ENCODE measurements at regions not wholly inside any gene's neighbourhood (a gene's known extent, or its start where the extent isn't known, plus 50 kb on each side); places are given as distances from the start of the nearest gene placed in this dataset.
"Not testable (repeated sequence)": the region's sequence is repeated elsewhere in the genome, so short reads cannot be mapped to it uniquely, and the experiment has no call there.

DNA sequence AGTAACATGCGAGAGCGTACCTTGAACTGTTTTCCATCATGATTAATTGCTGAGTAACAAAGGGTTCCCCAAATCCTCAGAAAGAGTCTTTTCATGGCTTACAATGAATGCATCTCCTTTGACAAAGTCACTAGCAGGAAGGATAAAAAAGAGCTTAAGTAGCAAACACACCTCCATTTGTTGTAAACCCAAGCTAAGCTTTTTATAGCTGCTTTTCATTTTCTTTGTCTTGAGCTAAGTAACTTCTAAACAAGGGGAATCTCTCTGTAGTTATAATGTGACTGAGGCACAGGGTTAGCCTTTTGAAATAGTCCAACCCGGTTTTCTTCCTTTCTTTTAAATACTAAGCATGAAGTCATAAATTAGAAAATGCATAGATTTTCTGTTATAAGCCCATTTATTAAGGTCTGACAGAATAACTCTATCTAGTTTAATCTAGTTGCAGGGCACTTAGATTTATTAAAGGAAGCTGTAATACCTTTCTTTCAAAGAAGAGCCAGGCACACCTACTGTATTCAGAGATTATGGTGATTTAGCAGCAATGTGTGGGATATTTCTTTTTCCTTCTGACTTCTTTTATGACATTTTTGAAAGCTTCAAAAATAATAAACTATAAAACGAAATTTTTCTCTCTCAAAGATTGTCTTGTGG, 226.9 kb upstream of the SMIM31 start:
- no peak for DNase-seq

DNA sequence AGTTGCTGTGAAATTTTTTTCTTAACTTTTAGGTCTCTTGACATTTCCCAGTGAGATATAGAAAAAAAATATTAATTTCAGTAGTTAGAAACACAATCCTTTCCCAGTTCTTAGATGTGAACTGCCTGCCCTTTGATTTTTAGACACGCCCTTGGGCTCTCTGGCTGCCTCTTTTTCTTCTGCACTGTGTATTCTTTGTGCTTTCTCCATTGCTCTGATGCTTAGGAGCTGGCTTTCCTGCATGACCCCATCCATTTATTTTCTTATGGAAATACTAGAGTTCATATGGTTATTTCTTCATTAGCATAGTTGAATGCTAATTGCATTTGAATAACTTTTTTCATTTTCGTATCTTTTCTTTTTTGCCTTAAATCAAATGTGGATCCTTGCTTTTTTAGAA, 224.9 kb upstream of the SMIM31 start:
- DNase-seq = no peak

DNA sequence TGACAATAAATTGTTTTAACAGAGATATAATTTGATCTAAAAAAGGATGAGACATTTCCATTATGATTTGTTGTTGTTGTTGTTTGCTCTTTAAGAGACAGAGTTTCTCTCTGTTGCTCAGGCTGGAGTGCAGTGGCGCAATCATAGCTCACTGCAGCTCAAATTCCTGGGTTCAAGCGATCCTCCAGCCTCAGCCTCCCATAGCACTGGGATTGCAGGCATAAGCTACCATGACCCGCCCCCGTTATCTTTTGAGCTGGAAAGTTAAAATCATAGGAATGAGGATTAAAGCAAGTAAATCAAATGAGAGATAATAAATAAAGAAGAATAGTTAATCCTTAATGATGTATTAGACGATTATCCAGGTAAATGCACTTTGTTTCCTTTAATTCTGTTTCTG, 224.4 kb upstream of the SMIM31 start:
- no peak for DNase-seq

DNA sequence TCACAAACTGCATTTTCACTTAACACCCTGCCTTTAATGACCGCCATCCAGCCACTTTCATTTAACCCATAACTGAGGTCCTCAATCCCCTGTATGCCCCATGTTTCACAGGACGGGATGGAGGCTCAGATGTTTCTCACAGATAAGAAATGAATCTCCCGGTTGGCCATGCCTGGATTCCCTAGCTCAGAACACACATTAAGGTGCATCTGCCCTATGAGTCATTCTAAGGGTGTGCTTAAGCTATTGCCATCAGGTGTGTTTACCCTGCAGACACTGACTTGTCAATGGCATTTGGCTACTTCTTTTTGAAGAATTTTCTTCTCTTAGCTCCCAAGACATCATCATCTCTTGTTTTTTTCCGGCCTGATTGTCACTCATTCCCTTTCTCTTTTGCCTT, 222.6 kb upstream of the SMIM31 start:
- DNase-seq = no peak

DNA sequence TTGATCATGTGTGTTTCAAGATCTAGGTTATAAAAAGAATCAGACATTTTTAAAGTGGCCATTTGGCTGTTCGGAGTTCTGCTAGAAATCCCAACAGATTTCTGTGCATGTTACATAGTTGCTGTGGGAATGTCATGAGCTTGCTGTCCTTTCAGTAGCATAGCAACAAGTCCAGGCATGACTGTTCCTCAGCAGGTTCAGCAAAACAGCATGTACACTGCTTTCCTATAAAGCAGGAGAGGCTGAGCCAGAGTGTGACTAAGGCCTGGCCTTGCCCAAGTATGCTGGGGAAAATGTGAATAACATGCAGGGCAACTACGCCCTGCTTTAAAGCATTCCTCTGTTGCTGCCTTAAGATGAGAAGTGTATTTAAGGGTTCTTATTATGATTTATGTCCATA, 217.1 kb upstream of the SMIM31 start:
- DNase-seq = no peak

DNA sequence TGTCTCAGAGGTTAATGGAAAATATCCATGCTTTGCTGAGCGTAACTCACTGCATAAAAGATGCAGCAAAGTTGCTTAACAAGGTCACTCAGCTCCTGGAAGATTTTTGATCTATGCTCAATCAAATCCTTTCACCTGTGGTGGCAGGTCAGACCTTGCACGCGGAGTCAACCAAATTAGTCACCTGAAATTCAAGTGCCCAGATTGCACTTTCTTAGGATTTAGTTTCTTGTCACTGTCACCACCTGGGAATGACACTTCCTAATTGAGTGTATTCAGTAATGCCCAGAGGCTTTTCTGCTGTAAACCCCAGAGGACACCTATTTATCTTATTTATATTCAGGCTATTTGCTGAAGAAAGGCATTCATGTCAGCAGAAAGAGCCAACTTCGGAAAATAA, 215.8 kb upstream of the SMIM31 start:
- DNase-seq = no peak

DNA sequence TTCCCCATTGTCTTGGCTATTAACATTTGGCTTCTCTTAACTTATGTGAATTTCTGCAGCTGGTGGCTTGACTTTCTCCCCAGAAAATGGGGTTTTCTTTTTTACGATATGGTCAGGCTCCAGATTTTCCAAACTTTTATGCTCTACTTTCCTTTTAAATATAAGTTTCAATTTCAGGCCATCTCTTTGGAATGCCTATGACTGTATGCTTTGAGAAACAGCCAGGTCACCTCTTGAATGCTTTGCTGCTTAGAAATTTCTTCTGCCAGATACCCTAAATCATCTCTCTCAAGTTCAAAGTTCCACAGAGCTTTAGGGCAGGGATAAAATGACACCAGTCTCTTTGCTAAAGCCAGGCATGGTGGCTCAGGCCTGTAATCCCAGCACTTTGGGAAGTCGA, 212.9 kb upstream of the SMIM31 start:
- no peak for DNase-seq

DNA sequence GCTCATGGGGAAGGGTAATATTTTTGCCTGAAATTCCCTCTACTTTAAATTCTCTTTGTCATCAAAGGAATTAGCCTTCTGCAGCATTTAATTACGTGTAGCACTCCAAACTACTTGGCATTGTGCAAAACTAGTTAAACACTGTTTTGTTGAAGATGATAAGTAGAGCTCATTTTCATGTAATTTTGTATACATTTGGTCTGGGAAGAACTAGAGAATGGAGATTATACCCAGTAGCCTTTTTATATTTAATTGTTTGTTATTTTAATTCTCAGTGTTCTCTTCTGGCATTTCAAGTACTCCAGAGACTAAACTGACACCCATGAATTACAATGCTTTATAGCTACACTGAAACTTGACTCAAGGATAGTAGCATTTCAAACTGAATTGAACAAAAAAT, 211.5 kb upstream of the SMIM31 start:
- DNase-seq = no peak

DNA sequence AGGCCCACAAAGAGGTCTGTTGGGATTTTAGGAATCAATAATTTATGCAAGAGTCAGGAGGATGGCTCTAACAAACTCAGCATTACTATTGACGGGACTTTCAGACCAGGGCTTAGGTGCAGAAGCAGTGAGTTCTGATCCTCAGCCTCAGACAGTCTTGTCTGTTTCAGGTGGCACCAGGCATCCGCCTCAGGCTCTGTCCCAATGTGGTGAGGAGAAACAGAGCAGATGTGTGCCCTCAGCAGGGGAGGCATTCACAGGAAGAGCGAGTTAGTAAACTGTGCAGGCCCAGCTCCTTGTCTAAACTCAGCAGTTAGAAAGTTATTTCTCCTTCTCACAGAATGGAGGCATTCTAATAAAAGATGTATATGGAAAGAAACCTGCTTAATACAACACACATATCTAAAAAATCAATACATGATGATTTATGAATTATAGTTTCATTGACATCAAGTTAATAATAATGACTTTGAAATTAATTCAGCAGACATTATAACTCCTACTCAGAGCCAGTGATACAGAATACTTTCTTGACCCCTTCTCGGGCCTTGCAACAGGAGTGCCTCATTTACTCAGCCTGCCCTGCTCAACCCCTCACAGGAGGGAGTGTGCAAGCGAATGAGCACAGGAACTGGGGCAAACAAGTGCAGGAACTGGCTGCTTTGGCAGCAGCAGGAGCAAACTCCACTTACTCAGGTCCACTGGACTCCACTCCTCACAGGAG, 202.8 kb upstream of the SMIM31 start:
- no peak for DNase-seq

DNA sequence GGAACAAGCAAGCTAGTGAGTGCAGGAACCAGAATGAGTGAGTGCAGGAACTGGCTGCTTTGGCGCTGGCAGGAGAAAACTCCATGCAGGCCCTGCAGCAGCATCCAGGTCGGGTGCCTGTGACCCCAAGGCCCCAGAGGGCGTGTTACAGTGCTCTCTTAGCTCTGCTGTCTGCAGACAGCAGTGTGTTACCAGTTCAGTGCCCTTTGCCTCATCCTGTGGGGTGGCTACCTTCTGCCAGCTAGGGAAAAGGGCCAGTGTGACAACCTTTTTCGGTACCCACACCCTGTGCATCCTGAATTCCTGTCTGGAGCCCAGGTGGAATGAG, 202.3 kb upstream of the SMIM31 start:
- no peak for DNase-seq

DNA sequence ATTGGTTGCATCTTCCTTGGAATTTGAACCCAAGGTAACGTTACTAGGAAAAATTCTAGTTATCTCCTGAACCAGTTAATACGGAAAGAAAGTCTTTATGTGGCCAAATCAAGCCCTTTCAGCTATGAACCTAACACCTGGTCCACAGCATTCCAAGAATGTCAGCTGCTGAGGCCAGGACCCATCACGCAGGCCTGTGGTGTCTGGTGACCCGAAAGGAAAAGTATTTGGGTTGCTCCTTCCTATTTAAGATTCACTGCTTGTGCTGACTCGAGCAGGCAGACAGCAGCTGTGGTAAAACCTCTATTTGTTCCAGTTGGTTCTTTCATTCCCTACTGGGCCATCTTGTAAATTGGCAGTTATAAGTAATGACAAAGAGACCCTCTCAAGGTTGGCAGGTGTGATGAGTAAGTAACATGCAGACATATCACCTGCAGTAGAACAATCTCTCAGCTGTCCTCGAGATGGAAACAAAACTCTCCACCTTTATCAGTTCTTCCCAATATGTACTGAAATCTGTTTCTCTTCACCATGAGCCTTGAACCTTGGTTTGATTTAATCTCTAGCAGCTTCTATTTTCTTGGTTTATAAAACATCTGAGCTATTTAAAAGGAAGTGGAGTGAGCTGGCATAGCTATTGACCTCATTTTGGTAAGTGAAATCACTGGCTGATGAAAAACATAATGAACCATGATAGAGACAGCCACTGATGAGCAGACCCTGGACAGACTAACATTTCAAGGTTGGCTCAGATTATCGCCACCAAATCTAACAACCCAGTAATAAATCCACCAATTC, 182.1 kb upstream of the SMIM31 start:
- DNase-seq = no peak

DNA sequence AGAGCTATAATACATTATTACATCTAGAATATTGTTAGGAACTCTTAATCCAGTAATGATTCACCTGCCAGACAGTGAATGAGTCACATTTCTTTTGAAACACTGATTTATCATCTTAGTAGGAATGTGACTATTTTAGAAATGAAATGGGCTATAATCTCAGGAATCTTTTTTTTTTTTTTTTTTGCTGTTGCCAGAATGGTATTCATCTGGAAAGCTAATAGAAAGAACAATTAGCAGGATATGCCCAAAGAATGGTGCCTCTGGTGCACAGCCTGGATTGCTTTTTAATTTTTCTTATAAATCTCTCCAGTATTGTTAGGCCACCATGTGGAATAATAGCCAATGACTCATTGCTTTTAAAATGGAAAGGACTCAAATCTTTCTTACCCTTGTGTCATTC, 181.1 kb upstream of the SMIM31 start:
- no peak for DNase-seq

DNA sequence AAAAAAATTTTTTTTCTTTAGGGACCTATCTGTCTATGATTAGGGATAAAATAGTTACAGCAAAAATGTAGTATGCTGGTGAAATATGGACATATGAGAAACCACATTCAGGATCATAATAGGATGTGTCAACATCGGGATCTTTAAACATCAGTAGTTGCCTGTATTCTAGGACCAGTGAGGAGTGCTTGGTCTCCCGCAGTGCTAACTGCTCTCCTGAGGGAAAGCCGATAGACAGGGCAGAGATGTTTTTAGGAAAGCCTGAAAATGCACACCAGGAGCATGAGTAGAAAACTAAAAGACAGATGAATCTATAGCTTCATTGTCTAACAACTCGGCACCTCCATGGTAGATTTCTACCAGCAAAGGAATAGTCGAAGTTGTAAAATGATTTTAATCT, 178.1 kb upstream of the SMIM31 start:
- DNase-seq = no peak

DNA sequence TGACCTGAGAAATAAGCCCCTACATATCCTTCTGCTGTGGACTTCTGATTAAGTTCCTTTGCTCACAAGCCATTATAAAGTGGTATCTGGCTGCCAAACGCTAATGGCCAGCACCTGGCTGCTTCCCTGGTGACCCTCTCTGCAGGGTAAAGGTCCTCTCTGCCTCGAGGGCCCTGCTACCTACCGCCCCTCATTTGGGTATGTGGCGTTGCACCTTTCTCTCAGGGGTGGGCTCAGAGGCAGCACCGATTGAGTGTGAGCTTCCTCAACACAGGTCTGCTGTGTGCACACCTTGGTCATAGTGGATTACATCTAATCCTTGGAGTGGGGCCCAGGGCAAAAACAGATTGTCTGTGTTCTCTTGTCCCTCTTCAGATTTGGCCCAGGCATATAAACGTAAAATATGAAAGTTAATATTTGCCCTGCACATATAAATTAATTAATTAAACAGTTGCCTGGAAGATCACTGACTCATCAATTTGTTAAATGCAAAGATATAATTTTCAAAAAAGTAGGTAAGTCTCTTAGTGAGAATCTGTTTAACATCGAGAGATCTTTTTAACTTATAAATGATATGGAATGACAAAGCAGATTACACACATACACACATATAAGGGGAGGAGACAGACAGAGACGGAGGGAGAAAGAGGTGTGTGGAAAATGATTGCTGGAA, 174.5 kb upstream of the SMIM31 start:
- DNase-seq = no peak

DNA sequence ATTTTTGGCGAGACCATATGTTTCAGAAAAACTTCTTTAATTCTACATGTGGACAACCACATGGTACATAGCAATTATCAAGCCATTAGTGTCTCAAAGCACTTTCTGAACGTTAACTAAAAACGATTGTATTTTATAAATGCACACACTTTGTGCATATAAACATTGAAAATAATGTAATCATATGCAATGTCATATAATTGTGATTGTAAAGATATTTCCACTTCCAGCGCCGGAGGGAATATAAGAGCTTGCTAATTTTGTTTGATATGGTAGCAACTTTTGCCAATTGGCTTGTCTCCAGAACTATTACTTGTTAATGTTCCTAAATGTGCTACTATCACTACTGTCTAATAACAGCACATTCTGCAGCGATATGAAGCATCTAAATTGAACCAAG, 162.3 kb upstream of the SMIM31 start:
- no peak for DNase-seq

DNA sequence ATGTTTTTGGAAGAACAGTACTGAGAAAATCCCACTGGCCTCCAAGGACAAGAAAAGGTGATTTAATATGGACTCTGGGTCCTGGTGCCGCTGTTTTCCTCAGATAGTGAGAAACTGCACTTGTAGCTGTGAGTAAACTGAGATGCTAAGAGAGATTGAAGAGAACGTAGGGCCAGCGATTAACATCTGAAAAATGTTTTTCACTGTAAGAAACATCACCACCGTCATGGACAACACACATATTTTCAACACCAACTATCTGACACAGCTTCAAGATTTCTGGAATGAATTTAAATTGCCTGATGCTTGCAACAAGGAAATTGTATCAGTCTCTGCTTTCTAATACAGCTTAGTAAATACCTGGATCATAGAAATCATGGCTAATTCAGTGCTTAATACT, 158.2 kb upstream of the SMIM31 start:
- DNase-seq = no peak

DNA sequence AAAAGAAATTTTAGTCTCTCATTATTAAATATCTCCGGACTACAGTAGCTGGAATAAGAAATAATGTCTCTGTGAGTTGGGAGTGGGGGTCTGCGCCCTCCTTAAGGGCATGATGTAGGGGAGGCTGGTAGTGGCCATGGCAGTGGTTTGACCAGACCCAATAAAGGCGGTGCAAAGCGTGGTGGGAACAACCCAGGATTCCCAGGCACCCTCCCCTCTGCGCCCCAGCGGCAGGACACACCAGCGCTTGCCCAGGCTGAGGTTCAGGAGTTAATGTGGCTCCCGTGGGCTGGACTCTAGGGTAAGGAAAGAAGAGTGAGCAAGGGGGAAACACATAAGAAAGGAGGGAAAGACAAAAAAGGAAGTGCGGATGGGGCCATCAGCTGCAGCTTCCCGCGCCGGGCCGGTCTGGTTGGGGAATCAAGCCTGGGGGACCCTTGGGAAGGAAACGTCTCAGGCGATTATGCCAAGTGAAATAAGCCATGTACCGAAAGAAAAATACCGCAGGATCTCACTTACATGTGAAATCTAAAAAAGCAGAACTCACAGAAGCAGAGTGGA, 157.5 kb upstream of the SMIM31 start:
- DNase-seq = no peak

DNA sequence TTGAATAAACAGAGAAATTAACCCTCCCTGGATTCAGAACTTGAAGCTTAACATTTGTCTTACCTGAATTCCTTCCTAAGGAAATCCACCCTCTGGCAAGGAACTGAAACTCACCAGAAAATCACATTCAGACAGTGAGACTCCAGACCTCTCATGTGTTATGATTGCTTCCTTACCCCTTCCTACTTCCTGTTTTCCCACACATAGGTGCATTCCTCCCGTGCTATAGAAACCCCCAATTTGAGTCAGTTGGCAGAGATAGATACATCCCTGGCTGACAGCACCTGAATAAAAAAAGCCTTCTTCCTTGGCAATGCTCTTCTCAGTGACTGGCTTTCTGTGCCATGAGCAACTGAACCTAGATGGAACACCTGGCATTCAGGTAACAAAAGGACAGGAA, 157.0 kb upstream of the SMIM31 start:
- no peak for DNase-seq

DNA sequence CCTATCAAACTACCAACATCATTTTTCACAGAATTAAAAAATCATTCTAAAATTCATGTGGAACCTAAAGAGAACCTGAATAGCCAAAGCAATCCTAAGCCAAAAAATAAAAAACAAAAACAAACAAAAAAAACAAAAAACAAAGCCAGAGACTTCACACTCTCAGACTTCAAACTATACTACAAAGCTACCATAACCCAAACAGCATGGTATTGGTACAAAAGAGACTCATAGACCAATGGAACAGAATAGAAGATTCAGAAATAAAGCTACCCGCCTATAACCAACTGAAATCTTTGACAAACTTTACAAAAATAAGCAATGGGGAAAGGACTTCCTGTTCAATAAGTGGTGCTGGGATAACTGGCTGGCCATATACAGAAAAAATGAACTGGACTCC, 152.3 kb upstream of the SMIM31 start:
- DNase-seq = no peak

DNA sequence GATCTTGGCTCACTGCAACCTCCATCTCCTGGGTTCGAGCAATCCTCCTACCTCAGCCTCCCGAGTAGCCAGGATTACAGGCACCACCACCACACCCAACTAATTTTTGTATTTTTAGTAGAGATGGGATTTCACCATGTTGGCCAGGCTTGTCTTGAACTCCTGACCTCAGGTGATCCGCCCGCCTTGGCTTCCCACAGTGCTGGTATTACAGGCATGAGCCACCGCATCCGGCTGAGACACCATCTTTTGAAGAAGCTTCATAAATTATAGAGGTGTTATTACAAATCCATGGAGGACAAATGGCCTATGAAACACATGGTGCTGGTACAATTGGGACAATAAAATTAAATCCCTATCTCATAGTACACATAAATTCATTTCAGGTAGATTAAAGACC, 148.1 kb upstream of the SMIM31 start:
- DNase-seq = not testable (repeated sequence)

DNA sequence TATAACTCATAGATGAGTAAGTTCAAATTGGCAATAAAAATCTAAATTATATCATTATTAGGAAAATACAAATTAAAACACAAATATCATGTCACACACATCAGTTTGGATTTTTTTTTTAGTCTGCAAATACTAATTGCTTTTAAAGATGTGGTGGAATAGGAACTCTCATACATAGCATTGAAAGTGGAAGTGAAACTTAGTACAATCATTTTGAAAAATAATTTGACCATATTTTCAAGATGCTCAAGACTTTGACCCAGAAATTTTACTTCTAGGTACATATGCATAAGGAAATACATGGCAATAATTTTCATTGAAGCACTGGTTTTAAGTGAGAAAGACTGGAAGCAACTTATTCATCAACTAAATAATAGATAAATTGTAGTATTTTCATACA, 147.5 kb upstream of the SMIM31 start:
- no peak for DNase-seq

DNA sequence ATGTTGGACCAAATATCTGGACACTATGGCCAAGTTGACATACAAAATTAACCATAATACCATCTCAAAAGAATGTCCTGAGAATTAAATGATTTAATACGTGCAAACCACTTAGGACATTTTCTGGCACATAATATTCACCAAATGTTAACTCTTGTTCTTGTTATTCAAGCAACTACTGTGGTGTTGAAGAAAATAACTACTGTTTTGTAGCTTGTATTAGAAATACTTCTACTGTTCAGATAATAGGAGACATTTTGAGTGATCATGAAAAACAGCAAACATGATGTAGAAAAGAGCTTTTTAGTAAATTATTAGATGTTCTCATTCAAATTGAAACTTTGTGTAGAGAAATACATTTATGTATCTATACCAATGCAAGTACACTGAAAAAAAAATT, 140.7 kb upstream of the SMIM31 start:
- DNase-seq = no peak

DNA sequence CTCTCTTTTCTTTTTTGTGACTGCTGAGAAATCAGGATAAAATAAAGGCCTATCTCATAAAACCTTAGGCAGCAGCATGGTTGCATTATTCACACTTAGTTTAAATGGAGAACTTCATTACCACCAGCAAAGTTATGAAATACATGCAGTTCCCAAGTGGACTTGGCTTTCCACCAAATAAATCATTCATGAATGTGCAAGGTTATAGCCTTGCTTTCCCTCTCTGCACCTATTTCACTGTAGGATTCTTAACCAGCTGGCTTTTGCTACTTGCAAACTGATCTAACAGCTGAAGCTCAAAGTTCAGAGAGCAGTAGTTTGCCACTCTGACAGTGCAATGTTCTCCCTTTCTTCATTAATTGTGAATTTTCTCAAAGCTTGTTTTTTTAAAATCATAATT, 140.1 kb upstream of the SMIM31 start:
- DNase-seq = no peak

DNA sequence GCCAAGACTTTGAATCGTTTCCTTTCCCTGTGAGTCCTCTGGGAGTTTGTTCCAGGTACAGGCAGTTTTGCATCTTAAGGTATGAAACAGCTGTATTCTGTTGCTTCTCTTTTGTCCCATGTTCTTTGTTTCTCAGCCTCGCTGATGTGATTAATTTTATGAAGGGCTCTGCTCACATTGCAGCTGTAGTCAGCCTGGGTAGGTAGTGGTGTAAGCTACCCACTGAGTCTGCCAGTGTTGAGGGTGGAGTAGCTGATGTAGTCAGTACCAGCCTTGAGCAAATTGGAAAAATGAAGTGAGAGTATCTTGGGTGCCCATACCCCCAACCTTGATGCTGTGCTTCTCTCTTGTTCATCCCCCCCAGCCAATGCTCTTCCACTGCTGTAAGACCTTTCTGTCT, 139.6 kb upstream of the SMIM31 start:
- DNase-seq = no peak
